GM21528 (cell line): ENCODE measurements at regions not wholly inside any gene's neighbourhood (a gene's known extent, or its start where the extent isn't known, plus 50 kb on each side); places are given as distances from the start of the nearest gene placed in this dataset.

ENCODE experiments used
- ATAC-seq: cut with Tn5 transposase; IDR thresholded peaks from one replicate; pipeline ENCODE4 v1.9.1; 2021; ENCODE audit warnings: mild to moderate bottlenecking, moderate library complexity; ENCODE audit not compliant: unreplicated experiment, low FRiP score

DNA sequence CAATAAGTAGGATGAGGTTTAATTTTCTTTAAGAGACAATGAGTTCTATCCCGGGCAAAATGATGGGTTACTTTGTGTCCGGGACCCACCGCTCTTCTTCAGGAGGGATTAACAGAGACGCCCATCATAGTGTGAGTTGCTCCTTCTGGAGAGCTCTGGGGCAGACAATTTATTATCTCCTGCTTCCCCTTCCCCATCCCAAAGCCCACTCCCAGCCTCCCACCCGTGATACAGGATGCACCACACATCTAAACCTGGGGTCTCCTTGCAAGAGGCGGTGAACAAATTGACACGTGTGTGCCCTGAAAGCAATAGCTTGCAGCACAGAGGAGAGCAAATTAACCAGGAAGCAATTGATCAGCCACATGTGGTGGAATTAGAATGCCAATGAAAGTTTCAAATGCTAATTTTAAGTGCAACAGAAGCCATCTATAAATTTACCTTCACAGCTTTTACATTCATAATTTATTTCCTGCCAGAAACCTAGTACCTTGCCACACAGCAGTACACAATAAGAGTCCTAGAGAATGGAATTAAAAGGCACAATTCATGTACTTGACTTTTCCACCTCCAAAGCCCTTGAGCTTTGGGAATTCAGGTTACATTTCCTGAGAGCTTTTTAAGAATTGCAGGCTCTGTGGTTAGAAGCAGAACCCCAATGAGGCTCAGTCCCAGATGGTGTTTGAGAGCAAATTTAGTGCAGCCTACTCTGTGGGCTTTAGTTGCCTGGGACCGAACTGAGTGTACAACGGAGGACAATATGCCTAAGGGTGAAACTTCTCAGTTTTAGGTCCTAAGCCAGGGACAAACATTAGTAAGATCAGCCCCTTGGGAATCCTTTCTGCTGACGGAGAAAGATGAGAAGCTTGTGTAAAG lies 399.6 kb downstream of the MED10 start:
- ATAC-seq = no peak

DNA sequence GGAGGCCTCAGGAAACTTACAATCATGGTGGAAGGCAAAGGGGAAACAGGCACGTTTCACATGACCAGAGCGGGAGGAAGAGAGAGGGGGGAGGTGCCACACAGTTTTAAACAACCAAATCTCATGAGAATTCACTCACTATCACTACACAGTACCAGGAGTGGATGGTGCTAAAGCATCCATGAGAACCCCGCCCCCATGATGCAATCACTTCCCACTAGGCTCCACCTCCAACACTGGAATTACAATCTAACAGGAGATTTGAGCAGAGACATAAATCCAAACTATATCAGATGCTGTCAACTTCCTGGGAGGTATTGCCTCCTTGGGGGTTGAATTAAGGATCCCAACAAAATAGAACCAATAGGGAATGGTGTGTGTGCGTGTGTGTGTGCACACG lies 407.1 kb downstream of the MED10 start:
- ATAC-seq = no peak

GRCh38 chr5:5969942-5970483 lies 408.3 kb downstream of the MED10 start:
- no peak for ATAC-seq

DNA sequence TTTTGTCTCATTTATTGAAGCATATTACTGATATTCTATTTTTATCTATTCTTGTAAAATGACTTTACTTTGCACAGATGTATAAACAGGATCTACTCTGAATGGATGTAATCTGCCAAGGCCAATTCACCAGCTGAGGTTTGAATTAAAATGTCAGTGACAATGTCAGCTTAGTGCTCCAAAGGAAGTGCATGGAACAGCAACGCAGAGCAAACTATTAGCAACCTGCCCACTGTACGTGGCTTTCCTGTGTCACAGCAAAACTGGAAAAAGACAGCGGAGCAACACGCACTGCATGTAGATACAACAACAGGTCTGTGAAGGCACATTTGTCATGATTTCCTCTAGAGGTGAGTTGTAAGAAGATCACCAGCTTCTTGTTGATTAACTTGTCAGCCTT lies 409.4 kb downstream of the MED10 start:
- no peak for ATAC-seq

GRCh38 chr5:5967944-5968343 lies 410.4 kb downstream of the MED10 start:
- no peak for ATAC-seq

DNA sequence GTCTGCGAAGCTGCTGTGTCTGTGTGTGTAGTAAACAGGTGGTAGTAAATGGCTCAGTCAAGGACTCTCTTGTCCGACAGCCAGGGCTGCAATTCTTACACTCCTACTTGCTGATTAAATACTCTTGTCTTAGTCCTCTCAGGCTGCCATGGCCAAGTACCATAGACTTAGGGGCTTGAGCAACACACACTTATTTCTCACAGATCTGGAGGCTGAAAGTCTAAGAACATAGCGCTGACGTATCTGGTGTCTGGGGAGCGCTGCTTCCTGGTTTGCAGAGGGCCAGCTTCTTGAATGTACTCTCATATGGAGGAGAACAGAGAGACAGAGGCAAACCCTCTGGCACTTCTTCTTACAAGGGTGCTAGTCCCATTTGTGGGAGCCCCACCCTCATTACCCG lies 411.0 kb downstream of the MED10 start:
- ATAC-seq = no peak

GRCh38 chr5:5965132-5965531 lies 413.2 kb downstream of the MED10 start:
- no peak for ATAC-seq

DNA sequence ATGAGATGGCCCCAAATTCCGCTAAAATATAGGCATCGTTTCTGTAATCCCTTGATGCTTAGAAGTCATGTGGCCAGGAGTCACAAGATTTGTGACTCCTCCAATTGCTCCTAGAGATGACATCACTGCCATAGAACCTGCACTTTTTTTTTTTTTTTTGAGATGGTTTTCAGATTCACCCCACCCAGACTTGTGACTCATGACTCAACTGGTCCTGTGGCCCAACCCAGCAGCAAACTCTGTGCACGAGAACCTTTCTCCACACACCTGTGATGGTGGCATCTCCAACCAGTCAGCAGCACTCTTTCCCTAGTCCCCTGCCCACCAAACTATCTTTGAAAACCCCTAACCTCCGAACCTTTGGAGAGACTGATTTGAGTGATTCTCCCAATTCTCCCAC lies 414.0 kb downstream of the MED10 start:
- ATAC-seq = no peak

GRCh38 chr5:5957737-5958136 lies 420.6 kb downstream of the MED10 start:
- no peak for ATAC-seq

DNA sequence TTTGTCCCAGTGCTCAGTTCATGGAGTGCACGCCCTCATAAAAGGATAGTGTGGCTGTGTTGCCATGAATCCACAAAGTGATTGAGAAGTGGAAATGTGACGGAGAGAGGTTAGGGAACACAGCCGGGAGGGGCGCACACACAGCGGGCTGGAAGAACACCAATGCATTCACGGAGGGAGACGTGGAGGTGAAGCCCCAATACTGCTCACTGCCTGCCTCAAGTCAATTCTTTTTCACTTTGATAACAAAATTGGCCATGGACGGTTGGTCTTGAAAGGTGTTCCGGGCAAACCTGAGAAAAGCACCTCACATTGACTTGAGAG lies 424.1 kb downstream of the MED10 start:
- no peak for ATAC-seq

DNA sequence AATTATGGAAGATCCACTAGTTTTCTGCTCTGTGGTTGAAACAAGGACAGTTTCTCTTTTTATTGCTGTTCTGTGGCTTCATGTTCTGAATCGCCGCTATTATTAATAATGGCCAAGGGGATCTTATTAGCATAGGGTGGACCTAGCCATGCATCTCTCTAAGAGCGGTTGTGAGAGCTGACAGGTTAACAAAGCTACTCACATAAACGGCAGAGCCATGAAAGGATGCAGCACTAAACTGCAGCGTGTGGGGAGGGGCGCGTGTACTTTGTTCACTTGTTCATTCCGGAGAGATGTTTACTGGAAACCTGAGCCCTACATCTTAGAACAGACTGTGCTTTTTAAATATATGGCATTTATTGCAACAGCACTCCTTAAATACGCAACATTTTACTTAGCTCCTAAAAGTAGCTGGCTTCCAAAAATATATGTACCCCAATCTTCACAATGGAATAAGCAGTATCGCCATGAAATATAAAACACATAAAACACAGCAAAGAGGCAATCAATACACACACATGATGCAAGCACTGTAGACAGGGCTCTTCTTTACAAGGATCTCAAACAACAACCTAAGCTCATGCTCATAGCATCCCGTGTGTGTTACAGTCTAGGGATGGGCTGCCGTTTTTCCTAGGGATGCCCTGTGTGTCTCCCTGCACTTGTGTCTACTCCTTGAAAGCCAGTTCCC lies 424.6 kb downstream of the MED10 start:
- no peak for ATAC-seq

GRCh38 chr5:5951953-5952352 lies 426.4 kb downstream of the MED10 start:
- ATAC-seq = no peak

- ATAC-seq = no peak
These were observed 427.7 kb downstream of the MED10 start for GRCh38 chr5:5950658-5951057.

DNA sequence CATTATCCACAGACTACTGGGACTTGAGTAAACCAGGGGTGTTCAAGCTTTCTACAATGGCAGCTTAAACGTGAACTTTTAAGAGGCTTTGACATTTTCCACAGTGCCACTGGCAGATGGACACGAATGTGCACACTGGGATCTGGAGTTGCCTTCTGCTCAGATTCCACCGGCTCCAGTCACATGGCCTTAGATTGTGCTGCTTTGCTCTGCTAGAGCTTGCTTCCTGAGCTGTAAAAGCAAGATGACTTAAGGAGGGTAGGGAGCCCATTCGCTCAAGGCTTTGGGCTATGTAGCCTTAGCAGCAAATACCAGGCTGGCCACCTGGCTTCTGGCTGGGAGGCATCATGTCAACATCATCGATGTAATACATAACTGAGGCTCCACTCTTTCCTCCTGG lies 436.9 kb downstream of the MED10 start:
- ATAC-seq = no peak

GRCh38 chr5:5939759-5940370 lies 438.5 kb downstream of the MED10 start:
- no peak for ATAC-seq

DNA sequence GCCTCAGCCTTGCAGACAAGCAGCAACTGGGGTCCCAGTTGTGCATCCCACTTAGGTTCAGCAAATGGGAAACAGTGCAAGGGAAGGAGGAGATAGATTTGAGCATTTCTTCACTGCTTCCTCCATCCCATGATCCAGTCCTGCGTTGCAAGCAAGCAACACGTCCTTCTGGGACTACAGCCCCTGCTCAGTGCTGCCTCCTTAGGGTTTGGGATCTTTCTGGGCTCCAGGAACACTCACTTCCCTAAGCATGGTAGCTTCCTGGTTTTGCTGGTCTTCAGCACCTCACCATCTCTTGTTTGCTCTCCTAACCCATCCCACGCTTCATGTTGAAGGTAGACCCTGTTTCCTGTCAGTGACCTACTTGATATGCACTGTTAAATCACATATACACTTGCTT lies 444.7 kb downstream of the MED10 start:
- ATAC-seq = no peak

DNA sequence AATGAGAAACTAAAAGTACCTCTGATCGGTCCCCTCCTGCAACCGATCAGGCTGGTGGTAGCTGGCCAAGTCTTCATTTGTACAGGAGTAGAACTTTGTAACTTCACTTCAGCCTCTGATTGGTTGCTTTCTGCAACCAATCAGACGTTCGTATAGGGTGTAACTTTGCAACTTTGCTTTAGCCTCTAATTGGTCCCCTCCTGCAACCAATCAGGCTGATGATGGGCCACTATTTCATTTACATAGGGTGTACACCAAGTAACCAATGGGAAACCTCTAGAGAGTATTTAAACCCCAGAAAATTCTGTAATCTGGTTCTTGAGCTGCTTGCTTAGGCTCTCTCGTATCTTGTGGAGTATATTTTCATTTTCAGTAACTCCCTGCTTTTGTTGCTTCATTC lies 445.5 kb downstream of the MED10 start:
- no peak for ATAC-seq

GRCh38 chr5:5930561-5930960 lies 447.8 kb downstream of the MED10 start:
- no peak for ATAC-seq

DNA sequence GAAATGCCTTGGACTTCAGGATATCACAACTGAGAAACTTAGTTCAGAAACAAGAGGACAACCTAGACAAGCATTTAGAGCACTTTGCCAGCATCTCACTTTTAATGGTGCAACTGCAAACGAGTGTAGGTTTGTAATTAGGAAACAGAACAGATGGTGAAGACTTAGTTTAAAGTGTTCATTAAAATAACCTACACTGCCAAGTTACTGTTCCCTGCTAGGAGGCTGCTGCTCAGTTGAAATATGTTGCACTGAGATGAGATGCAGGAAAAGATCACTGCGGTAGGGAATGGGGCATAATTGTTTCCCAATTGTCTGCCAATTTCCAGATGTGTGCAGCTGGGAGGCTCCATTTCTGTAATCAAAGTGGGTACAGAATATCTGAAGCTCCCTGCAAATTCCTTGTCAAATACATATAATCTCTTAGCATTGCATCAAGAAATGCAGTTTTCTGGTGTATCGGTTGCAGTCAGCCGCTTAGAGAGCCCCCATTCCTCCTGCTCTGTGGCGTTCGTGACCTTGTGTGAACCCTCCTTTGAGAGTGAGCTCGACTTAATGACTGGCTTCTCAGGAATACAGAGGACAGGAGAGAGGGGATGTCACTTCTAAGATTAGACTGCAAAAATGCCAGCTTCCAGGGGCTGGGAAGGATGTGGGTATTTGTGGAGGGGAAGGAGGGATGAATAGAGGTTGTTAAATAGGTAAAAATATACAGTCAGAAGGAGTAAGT lies 448.9 kb downstream of the MED10 start:
- ATAC-seq = no peak

- ATAC-seq = no peak
These were observed 453.2 kb downstream of the MED10 start for GRCh38 chr5:5925191-5925590.

GRCh38 chr5:5919411-5919810 lies 458.9 kb downstream of the MED10 start:
- no peak for ATAC-seq
